BE2C (cell line): ENCODE measurements at regions not wholly inside any gene's neighbourhood (a gene's known extent, or its start where the extent isn't known, plus 50 kb on each side); places are given as distances from the start of the nearest gene placed in this dataset.

Experiments
- DNase-seq: peaks from one replicate; pipeline ENCODE4 v3.0.0-alpha.2; 2020
- H3K27me3 ChIP-seq: fragments of 250-450 bp; sonication (Bioruptor Pico); 2 replicates; pipeline ENCODE4 v1.5.1; 2020; ENCODE audit warnings: mild to moderate bottlenecking
- H3K36me3 ChIP-seq: fragments of 250-450 bp; sonication (Bioruptor Pico); 2 replicates; pipeline ENCODE4 v1.5.1; 2020; ENCODE audit warnings: mild to moderate bottlenecking
- H3K4me1 ChIP-seq: fragments of 250-450 bp; sonication (Bioruptor Pico); 2 replicates; pipeline ENCODE4 v1.5.1; 2020
- H3K4me3 ChIP-seq: 2 replicates; pipeline ENCODE4 v1.5.1; 2011; ENCODE audit warnings: low read depth, low read length
- H3K9me3 ChIP-seq: fragments of 250-450 bp; sonication (Bioruptor Pico); 2 replicates; pipeline ENCODE4 v1.5.1; 2020
- CTCF ChIP-seq: IDR thresholded peaks from 2 replicates; pipeline ENCODE4 v1.5.1; 2012; ENCODE audit warnings: mild to moderate bottlenecking, low read depth, low read length

- DNase-seq = no peak
- no peak for TF ChIP-seq CTCF
- Histone ChIP-seq H3K4me3 (no peak overlapping the region), H3K4me1 (no peaks in the 10 kb centered on the region), H3K36me3 (no peaks in the 10 kb centered on the region), H3K9me3 (no peaks in the 10 kb centered on the region), H3K27me3 (no peaks in the 10 kb centered on the region)
These were observed 84.1 kb upstream of the HEY2 start for GRCh38 chr6:125665295-125665814.

GRCh38 chr6:125667326-125667725 is 82.1 kb upstream of the HEY2 start:
- Histone ChIP-seq H3K27me3 (no peaks in the 10 kb centered on the region), H3K36me3 (no peaks in the 10 kb centered on the region), H3K9me3 (no peaks in the 10 kb centered on the region), H3K4me1 (no peaks in the 10 kb centered on the region), H3K4me3 (no peak overlapping the region)
- no peak for TF ChIP-seq CTCF
- DNase-seq = no peak

GRCh38 chr6:125668071-125668470 is 81.4 kb upstream of the HEY2 start:
- Histone ChIP-seq H3K27me3 (no peaks in the 10 kb centered on the region), H3K4me3 (no peak overlapping the region), H3K4me1 (no peaks in the 10 kb centered on the region), H3K9me3 (no peaks in the 10 kb centered on the region), H3K36me3 (no peaks in the 10 kb centered on the region)
- no peak for DNase-seq
- TF ChIP-seq CTCF = no peak

GRCh38 chr6:125670568-125670967 is 78.9 kb upstream of the HEY2 start:
- Histone ChIP-seq H3K4me3 (no peak overlapping the region), H3K27me3 (no peaks in the 10 kb centered on the region), H3K4me1 (no peaks in the 10 kb centered on the region), H3K9me3 (no peaks in the 10 kb centered on the region), H3K36me3 (no peaks in the 10 kb centered on the region)
- TF ChIP-seq CTCF = no peak
- DNase-seq = no peak

- Histone ChIP-seq H3K4me1 (no peaks in the 10 kb centered on the region), H3K9me3 (no peaks in the 10 kb centered on the region), H3K36me3 (no peaks in the 10 kb centered on the region), H3K4me3 (no peak overlapping the region), H3K27me3 (no peaks in the 10 kb centered on the region)
- DNase-seq = no peak
- TF ChIP-seq CTCF = no peak
These were observed 78.1 kb upstream of the HEY2 start for GRCh38 chr6:125671323-125671722.

GRCh38 chr6:125674230-125674629 is 75.2 kb upstream of the HEY2 start:
- no peaks in the 10 kb centered on the region for H3K9me3 ChIP-seq
- no peak for DNase-seq
- H3K4me3 ChIP-seq = no peak overlapping the region
- TF ChIP-seq CTCF = no peak
- H3K4me1 ChIP-seq = no peaks in the 10 kb centered on the region
- no peaks in the 10 kb centered on the region for H3K36me3 ChIP-seq
- H3K27me3 ChIP-seq = no peaks in the 10 kb centered on the region
